ENCODE measurements at regions not wholly inside any gene's neighbourhood (a gene's known extent, or its start where the extent isn't known, plus 50 kb on each side); places are given as distances from the start of the nearest gene placed in this dataset.

DNA sequence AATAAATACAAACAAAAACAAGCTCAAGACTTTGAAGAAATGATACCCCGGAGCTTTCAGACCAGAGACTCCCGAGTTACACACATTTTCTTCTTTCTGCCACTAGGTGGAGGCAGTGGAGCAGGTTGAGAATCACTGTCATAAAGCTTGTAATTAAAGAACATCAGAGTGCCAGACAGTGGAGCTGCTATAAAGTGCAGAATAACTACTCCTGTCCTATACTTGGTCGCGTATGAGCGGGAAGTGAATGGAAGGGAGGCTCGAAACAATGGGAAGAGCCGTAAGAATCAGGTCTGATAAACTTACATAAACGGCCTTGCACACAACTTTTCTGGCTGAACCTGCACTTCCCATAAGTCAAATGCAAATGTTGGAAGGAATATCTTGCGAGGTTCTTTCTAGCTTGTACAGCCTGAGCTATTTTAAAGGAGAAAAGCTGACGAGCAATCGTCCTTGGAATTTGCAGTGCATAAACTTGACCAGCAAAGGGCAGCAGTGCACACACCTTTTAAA, 189.0 kb downstream of the RPIA start:
- TF ChIP-seq, protein P1, sequence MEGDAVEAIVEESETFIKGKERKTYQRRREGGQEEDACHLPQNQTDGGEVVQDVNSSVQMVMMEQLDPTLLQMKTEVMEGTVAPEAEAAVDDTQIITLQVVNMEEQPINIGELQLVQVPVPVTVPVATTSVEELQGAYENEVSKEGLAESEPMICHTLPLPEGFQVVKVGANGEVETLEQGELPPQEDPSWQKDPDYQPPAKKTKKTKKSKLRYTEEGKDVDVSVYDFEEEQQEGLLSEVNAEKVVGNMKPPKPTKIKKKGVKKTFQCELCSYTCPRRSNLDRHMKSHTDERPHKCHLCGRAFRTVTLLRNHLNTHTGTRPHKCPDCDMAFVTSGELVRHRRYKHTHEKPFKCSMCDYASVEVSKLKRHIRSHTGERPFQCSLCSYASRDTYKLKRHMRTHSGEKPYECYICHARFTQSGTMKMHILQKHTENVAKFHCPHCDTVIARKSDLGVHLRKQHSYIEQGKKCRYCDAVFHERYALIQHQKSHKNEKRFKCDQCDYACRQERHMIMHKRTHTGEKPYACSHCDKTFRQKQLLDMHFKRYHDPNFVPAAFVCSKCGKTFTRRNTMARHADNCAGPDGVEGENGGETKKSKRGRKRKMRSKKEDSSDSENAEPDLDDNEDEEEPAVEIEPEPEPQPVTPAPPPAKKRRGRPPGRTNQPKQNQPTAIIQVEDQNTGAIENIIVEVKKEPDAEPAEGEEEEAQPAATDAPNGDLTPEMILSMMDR (IDR thresholded peaks at IDR 0.05; ENCODE audit: extremely low read depth in 1 of 2, insufficient read depth in 1 of 2, low read depth in 1 of 2, low read length in 2 of 2): peak; percentile 65 to 68
- TF ChIP-seq MAX (IDR thresholded peaks at IDR 0.05; ENCODE audit: insufficient read depth, insufficient read length) (no peak), POLR2A (IDR thresholded peaks at IDR 0.05; ENCODE audit: low read depth, low read length) (no peak), POLR2AphosphoS5 (IDR thresholded peaks at IDR 0.05; ENCODE audit: insufficient read depth, low read depth, low read length) (no peak), EZH2 (IDR thresholded peaks at IDR 0.05; ENCODE audit: borderline replicate concordance, low read depth, low read length, severe bottlenecking) (no peak), MYC (IDR thresholded peaks at IDR 0.05; ENCODE audit: low read depth, low read length) (no peak), FOS (IDR thresholded peaks at IDR 0.05; ENCODE audit: borderline replicate concordance, insufficient read depth, low read length) (no peak), JUN (IDR thresholded peaks at IDR 0.05; ENCODE audit: borderline replicate concordance, insufficient read depth, insufficient read length, low read depth) (no peak)
